ENCODE measurements at regions not wholly inside any gene's neighbourhood (a gene's known extent, or its start where the extent isn't known, plus 50 kb on each side); places are given as distances from the start of the nearest gene placed in this dataset.

DNA sequence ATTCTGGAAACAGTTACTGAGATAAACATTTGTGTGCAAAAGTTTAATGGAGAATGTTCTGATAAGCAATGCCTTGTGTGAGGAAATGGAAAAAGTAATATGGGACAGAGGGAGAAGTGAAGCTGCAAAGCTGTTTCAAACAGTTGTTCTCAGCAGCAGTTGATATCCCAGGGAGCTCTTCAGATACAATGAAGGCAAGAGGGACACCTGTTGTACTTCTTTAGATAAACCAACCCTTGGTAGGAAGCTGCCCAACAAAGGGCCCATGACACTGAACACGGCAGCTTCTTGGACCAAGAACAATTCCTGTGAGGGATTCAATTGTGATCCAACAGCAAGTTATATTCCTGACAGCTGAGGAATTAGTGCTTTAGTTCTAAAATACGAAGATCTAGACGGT is 894.3 kb upstream of the PCDH20 start:
- POLR2A ChIA-PET, result no interaction called here
- CTCF ChIA-PET, result interaction anchor here (1.0 kb wide), 2 partner anchors 68 to 188 kb away, joined by 3 read pairs; no protein-coding TSS in a partner anchor
- TF ChIP-seq, protein P1, sequence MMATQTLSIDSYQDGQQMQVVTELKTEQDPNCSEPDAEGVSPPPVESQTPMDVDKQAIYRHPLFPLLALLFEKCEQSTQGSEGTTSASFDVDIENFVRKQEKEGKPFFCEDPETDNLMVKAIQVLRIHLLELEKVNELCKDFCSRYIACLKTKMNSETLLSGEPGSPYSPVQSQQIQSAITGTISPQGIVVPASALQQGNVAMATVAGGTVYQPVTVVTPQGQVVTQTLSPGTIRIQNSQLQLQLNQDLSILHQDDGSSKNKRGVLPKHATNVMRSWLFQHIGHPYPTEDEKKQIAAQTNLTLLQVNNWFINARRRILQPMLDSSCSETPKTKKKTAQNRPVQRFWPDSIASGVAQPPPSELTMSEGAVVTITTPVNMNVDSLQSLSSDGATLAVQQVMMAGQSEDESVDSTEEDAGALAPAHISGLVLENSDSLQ (IDR thresholded peaks at IDR 0.05), result no peak
- TF ChIP-seq FOXM1 (IDR thresholded peaks at IDR 0.05; ENCODE audit: borderline replicate concordance) (no peak), LEF1 (IDR thresholded peaks at IDR 0.05; ENCODE audit: borderline replicate concordance) (no peak), FOXA1 (IDR thresholded peaks at IDR 0.05) (no peak), SUZ12 (IDR thresholded peaks at IDR 0.05) (no peak), SP1 (IDR thresholded peaks at IDR 0.05) (no peak), ELF4 (IDR thresholded peaks at IDR 0.05) (no peak), L3MBTL2 (conservative IDR thresholded peaks at IDR 0.05) (no peak), ARNT (IDR thresholded peaks at IDR 0.05) (no peak), ZNF384 (IDR thresholded peaks at IDR 0.05) (no peak), HDGF (IDR thresholded peaks at IDR 0.05; ENCODE audit: borderline replicate concordance) (no peak), TARDBP (IDR thresholded peaks at IDR 0.05) (no peak), NFRKB (IDR thresholded peaks at IDR 0.05) (no peak), CTBP1 (IDR thresholded peaks at IDR 0.05; ENCODE audit: borderline replicate concordance) (no peak), BHLHE40 (IDR thresholded peaks at IDR 0.05; ENCODE audit: borderline replicate concordance) (no peak), FOXK2 (IDR thresholded peaks at IDR 0.05) (no peak)
- no peak for DNase-seq (ENCODE audit: extremely low spot score)

DNA sequence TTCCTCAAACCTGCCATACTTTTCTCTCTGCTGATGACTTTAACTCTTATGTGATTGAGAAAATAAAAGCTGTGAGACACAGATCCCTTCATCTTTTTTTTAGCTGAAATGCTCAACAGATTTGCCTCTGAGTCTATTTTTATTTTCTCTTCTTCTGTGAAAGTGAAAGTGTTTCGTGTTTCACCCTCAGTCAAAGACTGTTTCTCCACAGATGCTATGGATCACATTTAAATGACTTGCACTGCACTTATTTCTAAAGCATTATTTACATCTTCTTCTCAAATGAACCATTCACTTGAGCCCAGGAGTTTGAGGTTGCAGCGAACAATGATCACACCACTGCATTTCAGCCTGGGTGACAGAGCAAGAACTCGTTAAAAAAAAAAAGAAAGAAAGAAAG is 890.1 kb upstream of the PCDH20 start:
- no peak for DNase-seq (ENCODE audit: extremely low spot score)
- TF ChIP-seq ZNF384 (IDR thresholded peaks at IDR 0.05) (no peak), FOXA1 (IDR thresholded peaks at IDR 0.05) (no peak), CTBP1 (IDR thresholded peaks at IDR 0.05; ENCODE audit: borderline replicate concordance) (no peak)
- ChIA-PET POLR2A (no interaction called here), CTCF (no interaction called here)

DNA sequence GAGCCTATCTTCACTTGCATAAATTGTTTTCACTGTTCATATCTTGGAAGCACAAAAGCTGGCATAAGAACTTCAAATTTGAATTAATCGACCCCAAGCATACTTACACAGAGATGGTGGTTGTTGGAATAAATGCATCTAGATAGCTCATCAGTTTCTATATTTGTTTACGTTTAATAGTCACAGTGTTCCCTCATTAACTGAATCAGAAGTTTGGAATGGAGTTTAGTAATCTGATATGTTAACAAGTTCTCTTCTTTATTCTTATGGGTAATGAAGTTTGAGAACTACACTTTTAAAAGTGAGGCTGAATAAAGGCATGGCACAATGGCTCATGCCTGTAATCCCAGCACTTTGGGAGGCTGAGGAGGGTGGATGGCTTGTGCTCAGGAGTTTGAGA is 886.7 kb upstream of the PCDH20 start:
- POLR2A ChIA-PET, result no interaction called here
- TF ChIP-seq SP1 (IDR thresholded peaks at IDR 0.05) (no peak), FOXK2 (IDR thresholded peaks at IDR 0.05) (no peak), TARDBP (IDR thresholded peaks at IDR 0.05) (no peak), L3MBTL2 (conservative IDR thresholded peaks at IDR 0.05) (no peak), LEF1 (IDR thresholded peaks at IDR 0.05; ENCODE audit: borderline replicate concordance) (no peak), SUZ12 (IDR thresholded peaks at IDR 0.05) (no peak), FOXA1 (IDR thresholded peaks at IDR 0.05) (no peak), BHLHE40 (IDR thresholded peaks at IDR 0.05; ENCODE audit: borderline replicate concordance) (no peak), CTBP1 (IDR thresholded peaks at IDR 0.05; ENCODE audit: borderline replicate concordance) (no peak), HDGF (IDR thresholded peaks at IDR 0.05; ENCODE audit: borderline replicate concordance) (no peak), ELF4 (IDR thresholded peaks at IDR 0.05) (no peak), ZNF384 (IDR thresholded peaks at IDR 0.05) (no peak), FOXM1 (IDR thresholded peaks at IDR 0.05; ENCODE audit: borderline replicate concordance) (no peak), NFRKB (IDR thresholded peaks at IDR 0.05) (no peak)
- TF ChIP-seq, protein P1 (IDR thresholded peaks at IDR 0.05), result no peak
- CTCF ChIA-PET, result no interaction called here
- DNase-seq (ENCODE audit: extremely low spot score), result no peak

DNA sequence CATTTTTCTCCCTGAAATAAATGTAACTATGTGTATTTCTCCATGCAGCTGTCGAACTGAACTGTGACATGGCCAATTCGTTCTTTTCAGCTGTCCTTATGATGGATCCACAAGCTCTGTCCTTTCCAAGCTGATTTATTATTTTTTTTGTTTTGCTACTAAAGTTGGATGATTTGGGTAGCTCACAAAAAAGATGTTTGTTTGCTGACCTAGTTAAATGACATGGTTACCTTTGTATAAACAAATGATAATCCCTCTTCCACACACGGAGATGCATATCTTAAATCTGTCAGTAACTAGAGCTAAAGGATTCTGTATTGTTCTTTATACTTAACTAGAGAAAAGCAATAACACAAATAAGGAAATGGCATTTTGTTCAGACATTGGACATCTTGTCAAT is 884.3 kb upstream of the PCDH20 start:
- CTCF ChIA-PET, result interaction anchor here (0.8 kb wide), 1 partner anchor 11 kb away, joined by 5 read pairs; no protein-coding TSS in a partner anchor
- DNase-seq (ENCODE audit: extremely low spot score), result no peak
- TF ChIP-seq LEF1 (IDR thresholded peaks at IDR 0.05; ENCODE audit: borderline replicate concordance) (no peak), FOXA1 (IDR thresholded peaks at IDR 0.05) (no peak), FOXK2 (IDR thresholded peaks at IDR 0.05) (0 out of 2 replicates have a peak, but pooled peaks have one; percentile 42), FOXM1 (IDR thresholded peaks at IDR 0.05; ENCODE audit: borderline replicate concordance) (no peak), HDGF (IDR thresholded peaks at IDR 0.05; ENCODE audit: borderline replicate concordance) (no peak), CTBP1 (IDR thresholded peaks at IDR 0.05; ENCODE audit: borderline replicate concordance) (peak; percentile 56), SUZ12 (IDR thresholded peaks at IDR 0.05) (no peak), TARDBP (IDR thresholded peaks at IDR 0.05) (no peak), SP1 (IDR thresholded peaks at IDR 0.05) (no peak), ELF4 (IDR thresholded peaks at IDR 0.05) (no peak), ZNF384 (IDR thresholded peaks at IDR 0.05) (no peak), BHLHE40 (IDR thresholded peaks at IDR 0.05; ENCODE audit: borderline replicate concordance) (no peak), ARNT (IDR thresholded peaks at IDR 0.05) (peak; percentile 85), L3MBTL2 (conservative IDR thresholded peaks at IDR 0.05) (no peak), NFRKB (IDR thresholded peaks at IDR 0.05) (no peak)
- TF ChIP-seq, protein P1 (IDR thresholded peaks at IDR 0.05), result peak; percentile 86
- POLR2A ChIA-PET, result no interaction called here

DNA sequence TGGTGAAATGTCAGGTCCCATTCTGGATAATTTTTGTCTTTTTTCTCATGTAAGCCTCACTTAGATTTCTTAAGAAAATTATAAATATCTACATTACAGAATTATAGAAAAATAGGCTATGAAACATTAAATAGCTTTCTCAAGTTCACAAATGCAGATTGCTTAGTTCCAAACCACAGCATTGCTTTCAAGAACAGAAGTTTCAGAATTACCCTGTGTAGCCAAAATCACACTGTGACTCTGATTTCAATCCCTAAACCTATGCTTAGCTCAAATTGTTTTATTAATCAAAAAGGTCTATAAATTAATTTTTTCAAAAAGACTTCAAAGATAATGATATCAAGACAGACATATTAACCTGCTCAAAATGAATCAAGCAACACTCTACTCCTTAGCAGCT is 881.2 kb upstream of the PCDH20 start:
- ChIA-PET CTCF (no interaction called here), POLR2A (no interaction called here)
- DNase-seq (ENCODE audit: extremely low spot score), result no peak
- TF ChIP-seq SP1 (IDR thresholded peaks at IDR 0.05) (no peak), BHLHE40 (IDR thresholded peaks at IDR 0.05; ENCODE audit: borderline replicate concordance) (no peak), SUZ12 (IDR thresholded peaks at IDR 0.05) (no peak), FOXM1 (IDR thresholded peaks at IDR 0.05; ENCODE audit: borderline replicate concordance) (no peak), HDGF (IDR thresholded peaks at IDR 0.05; ENCODE audit: borderline replicate concordance) (no peak), FOXK2 (IDR thresholded peaks at IDR 0.05) (no peak), LEF1 (IDR thresholded peaks at IDR 0.05; ENCODE audit: borderline replicate concordance) (no peak), TARDBP (IDR thresholded peaks at IDR 0.05) (no peak), CTBP1 (IDR thresholded peaks at IDR 0.05; ENCODE audit: borderline replicate concordance) (no peak), ELF4 (IDR thresholded peaks at IDR 0.05) (no peak), FOXA1 (IDR thresholded peaks at IDR 0.05) (no peak), ZNF384 (IDR thresholded peaks at IDR 0.05) (no peak), L3MBTL2 (conservative IDR thresholded peaks at IDR 0.05) (no peak), ARNT (IDR thresholded peaks at IDR 0.05) (no peak), NFRKB (IDR thresholded peaks at IDR 0.05) (no peak)
- TF ChIP-seq, protein P1 (IDR thresholded peaks at IDR 0.05), result no peak

Data from HEK293T (cell line).